Jurkat, Clone E6-1 (cell line): ENCODE measurements at regions not wholly inside any gene's neighbourhood (a gene's known extent, or its start where the extent isn't known, plus 50 kb on each side); places are given as distances from the start of the nearest gene placed in this dataset.

Experiments used
- DNase-seq: peaks from one replicate; pipeline ENCODE4 v3.0.0-alpha.2; 2011; ENCODE audit warnings: low read depth, low spot score
- H3K4me3 ChIP-seq: 2 replicates; pipeline ENCODE4 v1.5.1; 2011; ENCODE audit warnings: mild to moderate bottlenecking, low read length, control low read depth, moderate library complexity

- no peak for DNase-seq
- H3K4me3 ChIP-seq: no peak overlapping the region
Measured at GRCh38 chr6:99846006-99846405, 148.0 kb downstream of the MCHR2 start.

GRCh38 chr6:99850841-99851240 is 143.2 kb downstream of the MCHR2 start:
- no peak overlapping the region for H3K4me3 ChIP-seq
- DNase-seq: no peak

- H3K4me3 ChIP-seq: no peak overlapping the region
- no peak for DNase-seq
Measured at GRCh38 chr6:99852031-99852430, 142.0 kb downstream of the MCHR2 start.

- no peak overlapping the region for H3K4me3 ChIP-seq
- DNase-seq: no peak
Measured at GRCh38 chr6:99867026-99867425, 127.0 kb downstream of the MCHR2 start.

GRCh38 chr6:99868074-99868702 is 125.8 kb downstream of the MCHR2 start:
- DNase-seq: peak; percentile 64
- H3K4me3 ChIP-seq: no peak overlapping the region
